ENCODE measurements at regions not wholly inside any gene's neighbourhood (a gene's known extent, or its start where the extent isn't known, plus 50 kb on each side); places are given as distances from the start of the nearest gene placed in this dataset.

- TF ChIP-seq CTCF (optimal IDR thresholded peaks at IDR 0.05 in 1 of 3, IDR thresholded peaks at IDR 0.05 in 1 of 3, conservative IDR thresholded peaks at IDR 0.05 in 1 of 3; ENCODE audit: extremely low read depth in 1 of 3, insufficient read depth in 2 of 3, low read length in 3 of 3) (no peak), EZH2 (IDR thresholded peaks at IDR 0.05; ENCODE audit: low read length) (no peak)
Measured at GRCh38 chr2:42844366-42844765, 52.0 kb upstream of the HAAO start.

All from keratinocyte (primary cell).